Middle frontal gyrus (tissue), 1 donor: ENCODE measurements at regions not wholly inside any gene's neighbourhood (a gene's known extent, or its start where the extent isn't known, plus 50 kb on each side); places are given as distances from the start of the nearest gene placed in this dataset.

Experiments
- DNase-seq: peaks from one replicate; pipeline ENCODE4 v3.0.0-alpha.2; 2015; ENCODE audit warnings: low spot score; ENCODE audit errors: extremely low spot score

DNA sequence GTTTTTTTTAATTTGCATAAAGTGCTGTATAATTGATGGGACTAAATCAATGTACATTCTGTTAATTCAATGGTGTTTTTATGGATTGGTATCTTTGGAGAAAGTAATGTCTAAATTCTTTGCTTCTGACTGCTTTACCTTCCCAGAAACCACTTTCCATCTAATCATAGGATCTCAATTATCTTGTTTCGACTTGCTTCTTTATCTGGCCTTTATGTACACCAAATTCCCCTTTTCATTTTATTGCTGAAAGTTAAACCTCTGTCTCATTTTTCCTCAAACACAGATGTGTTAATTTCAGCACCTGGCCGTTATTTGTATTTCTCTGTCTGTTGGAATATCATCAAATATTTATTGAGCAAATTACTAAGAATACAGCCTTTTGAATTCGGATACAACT is 287.3 kb upstream of the GBE1 start:
- no peak for DNase-seq

DNA sequence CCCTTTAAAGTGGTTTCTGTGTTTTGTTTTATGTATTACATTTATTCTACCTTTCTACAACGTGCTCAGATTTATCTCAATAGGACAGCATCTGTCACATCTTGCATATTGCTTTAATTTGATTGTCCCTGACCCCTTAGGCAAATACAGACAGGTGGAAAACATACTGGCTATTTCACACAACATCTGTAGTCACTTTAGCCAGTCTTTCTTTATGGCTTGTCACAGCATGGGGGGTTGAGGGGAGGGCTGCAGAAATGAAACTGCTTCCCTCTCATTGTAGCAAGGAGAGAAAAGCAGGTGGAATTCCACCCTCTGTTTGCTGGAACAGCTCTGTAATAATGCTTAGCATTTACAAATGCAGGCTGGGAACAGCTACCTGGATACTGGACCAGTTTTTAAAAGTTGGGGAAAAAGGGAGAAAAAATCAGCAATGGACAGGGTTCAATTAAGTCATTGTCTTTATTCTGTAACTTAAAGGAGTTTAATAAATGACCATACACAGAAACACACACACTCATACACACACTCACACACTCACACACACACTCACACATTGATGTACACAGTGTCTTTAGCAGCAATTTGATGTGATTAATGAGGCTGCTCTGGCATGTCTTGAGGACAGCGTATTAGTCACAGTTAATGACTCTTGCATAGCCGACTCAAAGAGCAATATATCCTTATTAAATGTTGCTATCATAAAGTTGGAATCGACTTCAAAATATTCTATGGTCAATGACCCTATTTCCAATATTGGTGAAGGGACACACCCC is 283.7 kb upstream of the GBE1 start:
- no peak for DNase-seq

DNA sequence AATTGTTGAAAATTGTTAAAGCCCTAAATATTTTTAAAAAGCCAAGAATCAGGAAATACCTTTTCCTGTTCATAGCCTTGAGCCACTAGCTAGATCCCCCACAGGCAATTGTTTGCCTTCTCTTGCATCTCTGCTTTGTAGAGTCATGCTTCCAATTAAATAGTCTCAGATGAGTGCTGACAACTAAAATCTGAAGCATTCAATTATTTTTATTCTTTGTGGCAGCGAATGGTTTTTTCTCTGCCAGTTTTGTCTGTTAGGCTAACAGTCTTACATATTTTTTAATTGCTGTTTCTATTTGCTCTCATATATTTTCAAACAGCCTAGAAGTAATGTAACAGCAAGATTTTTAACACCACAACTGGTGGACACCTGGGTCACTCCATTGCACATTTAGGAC is 277.1 kb upstream of the GBE1 start:
- DNase-seq: no peak

DNA sequence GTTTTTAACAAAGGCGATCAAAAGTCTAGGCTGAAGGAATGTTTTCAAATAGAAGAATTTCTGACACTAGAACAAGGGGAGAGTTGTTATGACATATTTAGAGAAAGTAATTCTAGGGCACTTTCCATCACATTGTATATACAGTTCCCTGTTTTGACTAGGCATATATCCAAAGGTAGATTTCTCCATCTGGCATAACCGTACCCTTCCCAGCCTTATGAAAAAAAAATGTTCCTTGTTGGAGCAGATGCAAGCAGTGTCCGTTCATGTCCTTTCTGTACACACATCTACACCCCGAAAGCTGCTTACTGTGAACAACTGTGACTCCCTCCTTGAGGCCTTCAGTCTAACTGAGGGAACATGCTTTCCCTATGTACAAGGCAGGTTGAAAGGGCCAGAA is 271.7 kb upstream of the GBE1 start:
- DNase-seq: no peak

DNA sequence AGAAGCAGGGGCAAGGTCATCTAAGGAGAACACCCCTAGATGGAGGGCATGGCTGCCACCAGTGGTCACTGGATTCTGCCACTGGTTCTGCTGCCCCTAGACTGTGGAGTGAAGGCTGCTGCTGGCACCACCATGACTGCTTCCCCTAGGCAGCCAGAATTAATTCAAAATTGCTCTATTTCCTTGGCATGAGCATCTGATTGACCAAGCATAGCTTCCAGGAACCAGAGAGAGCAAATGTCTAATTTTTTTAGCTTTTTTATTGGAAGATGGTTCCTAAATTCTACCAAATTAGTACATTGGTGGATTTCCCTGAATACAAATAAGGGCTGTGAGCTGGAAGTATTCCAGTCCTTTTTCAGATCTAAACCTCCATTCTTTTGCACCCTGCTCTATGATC is 270.2 kb upstream of the GBE1 start:
- no peak for DNase-seq

DNA sequence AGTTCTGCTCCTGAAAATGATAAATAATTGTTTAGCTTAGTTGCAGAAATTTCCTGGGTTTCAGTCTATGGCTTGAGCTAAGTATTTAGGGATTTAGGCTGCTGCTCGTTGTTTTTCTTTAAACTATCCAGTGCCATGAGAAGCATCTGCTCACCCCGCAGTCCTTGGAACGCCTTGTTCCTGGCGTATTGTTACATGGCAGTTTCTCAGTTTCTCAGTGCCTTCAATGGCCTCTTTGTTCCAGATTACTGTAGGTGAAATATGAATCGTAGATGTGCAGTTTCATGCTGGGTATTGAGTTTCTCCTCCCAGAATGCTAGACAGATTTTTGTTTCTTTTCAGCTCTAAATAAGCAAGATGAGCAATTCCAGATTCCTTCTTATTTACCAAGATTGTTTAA is 269.5 kb upstream of the GBE1 start:
- DNase-seq: no peak

DNA sequence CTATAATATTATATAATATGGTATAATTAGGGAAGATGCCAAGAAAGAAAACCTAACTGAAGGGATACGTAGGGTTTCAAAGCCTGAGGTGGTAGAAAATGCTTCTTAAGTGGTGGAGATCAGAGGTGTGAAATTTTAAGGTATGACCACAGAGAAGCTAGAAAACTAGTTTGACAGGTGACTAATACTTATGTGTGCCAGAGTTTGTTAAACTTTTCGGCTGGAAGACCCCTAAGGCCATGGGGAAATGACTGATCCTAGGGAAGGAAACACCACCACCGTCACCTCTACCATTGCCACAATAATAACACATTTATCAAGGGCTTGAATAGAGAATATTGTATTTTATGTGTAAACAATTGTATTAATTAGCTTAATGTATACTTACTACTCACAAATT is 261.4 kb upstream of the GBE1 start:
- no peak for DNase-seq

DNA sequence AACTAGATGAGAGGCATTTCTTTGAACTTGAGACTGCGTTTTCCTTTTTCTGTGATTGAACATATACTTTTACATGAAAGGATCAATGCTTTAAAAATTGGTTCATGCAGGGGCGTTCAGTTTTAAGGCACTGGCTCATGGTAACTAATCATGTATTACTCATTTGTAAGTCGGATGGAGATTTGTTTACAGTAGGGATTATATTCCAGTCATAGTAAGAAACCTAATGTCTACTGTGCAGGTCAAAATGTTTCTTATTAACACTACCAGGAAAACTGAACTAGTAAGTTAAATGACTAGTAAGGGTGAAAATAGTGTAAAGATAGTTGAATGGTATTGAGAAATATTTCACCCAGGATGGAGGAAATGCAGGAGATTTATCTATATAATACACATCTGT is 258.8 kb upstream of the GBE1 start:
- DNase-seq: no peak

DNA sequence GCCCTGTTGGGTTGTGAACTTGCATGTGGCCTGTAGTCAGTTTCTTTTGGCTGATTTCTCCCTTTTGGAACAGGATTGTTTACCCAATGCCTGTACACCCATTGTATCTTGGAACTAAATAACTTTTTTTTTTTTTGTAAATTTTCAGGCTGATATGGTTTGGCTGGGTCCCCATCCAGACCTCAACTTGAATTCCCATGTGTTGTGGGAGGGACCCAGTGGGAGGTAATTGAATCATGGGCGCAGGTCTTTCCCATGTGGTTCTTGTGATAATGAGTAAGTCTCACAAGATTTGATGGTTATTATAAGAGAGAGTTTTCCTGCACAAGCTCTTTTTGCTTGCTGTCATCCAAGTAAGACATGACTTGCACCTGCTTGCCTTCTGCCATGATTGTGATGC is 253.8 kb upstream of the GBE1 start:
- no peak for DNase-seq

DNA sequence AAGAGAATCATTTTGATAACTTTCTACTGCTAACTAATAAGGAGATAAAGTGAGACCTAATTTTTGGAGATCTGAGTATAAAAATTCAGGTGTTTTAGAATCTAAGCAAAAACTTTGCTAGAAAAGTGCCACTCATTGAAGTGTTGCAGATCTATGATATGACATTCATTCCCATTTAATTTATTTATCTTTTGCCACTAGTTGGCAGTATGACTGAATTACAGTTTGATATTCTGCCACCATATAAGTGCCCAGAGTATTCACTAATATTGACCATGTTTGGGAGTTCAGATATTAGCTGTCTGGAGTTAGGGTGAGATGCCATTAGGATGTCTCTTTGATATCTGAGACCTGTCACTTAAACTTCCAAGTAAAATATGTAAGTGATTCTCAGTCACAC is 251.3 kb upstream of the GBE1 start:
- DNase-seq: no peak

DNA sequence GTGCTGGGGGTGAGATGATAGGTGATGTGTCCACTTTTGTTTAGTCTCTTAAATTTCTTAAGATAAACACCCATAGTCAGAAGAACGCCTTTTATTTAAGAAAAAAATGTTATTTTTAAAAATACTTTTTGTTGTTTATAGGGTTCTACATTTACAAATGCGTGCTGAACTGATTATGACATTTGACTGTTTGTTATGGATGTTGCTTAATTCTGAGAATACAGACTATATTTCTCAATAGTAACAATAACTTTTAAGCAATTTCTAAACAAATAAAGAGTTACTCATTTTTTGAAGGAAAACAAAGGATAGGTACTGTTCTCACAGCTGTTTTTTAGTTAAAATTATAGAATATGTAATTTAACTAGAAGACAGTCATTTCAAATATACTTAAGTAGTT is 249.9 kb upstream of the GBE1 start:
- no peak for DNase-seq

DNA sequence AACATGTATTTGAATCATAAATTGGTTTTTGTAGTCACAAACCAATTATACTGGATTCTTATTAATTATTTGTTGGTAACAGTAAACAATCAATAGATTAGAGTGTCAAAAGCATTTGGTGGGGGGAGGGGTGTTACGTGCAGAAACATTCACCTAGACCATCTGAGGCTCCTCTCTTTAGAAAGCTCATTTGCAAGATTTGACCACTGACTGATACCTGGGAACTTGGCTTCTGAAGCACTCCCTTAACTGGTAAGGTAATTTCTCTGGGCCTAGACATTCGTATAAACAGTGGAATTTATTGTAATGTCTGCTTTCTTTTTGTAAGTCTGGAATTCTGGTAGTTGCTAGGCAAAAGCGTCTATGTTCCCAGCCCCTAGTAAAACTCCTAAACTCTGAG is 243.8 kb upstream of the GBE1 start:
- DNase-seq: no peak

DNA sequence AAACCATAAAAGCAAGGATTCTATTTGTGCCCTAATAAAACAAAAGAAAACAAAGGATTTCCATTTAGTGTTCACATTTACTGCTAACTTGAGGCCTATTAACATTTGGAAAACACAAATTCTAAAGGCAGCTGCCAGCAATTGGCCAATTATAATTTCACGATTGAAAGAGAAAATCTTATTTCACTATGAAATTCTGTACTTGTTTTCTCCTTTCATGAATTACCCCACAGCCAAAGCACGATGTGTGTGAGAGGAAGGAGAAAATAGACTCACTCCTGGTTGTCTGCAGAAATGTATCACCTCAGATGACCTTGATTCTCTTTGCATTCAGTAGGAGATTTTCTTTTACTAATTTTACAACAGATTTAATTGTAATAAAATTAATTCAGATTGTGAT is 242.8 kb upstream of the GBE1 start:
- DNase-seq: no peak

DNA sequence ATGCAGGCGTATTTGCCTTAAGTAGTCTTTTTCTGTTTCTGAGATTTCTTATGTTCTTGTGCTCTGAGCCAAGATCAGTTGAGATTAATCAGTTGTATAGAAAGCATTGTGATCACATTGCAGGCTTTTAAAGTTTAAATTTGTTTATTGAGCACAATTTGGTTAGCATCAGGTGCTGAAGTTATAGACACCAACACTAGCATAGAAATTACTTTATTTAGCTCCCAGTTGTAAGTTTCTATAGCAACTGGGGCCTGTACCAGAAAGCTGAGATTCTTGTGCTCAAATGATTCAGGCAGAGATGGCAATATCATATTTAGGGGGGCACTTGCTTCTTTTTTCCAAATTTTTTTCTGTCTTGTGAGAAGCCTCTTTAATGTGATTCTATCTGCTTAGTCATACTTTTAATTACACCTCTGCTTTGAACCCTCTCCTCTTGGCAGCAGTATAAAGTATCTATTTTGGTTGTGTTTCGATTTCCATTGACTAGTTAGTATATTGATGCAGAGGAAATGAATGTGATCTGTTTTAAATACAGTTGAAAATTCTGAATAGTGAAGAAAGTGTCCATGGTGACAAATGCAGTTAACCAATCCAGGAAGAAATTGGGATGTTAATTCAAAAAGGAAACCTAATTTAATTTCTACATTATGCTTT is 241.7 kb upstream of the GBE1 start:
- no peak for DNase-seq

DNA sequence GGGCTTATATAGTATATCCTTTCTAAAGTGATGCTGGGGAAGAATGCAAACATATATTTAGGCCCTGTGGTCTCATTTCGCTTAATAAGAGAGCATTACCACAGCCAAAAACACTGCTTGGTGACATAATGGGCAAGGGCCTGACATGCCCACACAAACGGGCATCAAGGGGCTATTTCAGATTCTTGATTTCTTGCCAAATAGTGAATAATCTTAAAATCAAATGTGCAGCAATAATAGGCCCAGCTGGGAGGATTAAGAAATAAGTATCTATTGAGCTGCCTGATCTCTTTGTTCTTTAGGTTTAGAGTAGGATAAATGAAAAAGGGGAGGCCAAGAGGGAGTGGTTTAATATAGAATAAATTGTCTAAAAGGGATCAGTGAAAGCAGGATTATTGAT is 241.0 kb upstream of the GBE1 start:
- no peak for DNase-seq

DNA sequence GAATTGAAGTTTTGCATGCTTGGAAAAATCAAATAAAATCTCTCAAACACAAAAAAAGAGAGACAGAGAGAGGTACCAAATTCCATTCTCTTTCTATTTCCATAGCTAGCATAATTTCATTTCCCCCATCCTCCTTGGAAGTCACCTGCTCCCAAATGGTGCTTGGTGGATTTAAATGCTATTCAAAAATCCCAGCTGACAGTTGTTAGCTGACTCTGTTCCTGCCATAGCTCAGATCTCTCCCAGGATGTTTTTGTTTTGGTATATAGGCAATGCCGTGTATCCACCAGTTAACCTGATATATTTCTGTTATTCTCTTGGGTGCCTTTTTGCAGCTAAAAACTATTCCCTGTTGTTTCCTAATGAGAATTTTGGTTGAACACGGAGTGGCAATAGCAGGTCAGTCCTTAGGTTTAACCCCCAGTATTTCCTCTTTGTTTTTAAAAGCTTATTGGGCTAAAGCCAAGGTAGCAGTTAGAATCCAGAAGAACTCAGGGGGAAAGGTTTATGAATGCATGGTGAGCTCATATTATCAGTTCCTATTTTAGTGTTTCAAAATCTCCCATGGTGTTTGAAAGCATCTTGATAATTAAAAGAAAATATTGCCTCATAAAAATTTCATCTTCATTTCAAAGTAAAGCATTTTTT is 240.0 kb upstream of the GBE1 start:
- no peak for DNase-seq

DNA sequence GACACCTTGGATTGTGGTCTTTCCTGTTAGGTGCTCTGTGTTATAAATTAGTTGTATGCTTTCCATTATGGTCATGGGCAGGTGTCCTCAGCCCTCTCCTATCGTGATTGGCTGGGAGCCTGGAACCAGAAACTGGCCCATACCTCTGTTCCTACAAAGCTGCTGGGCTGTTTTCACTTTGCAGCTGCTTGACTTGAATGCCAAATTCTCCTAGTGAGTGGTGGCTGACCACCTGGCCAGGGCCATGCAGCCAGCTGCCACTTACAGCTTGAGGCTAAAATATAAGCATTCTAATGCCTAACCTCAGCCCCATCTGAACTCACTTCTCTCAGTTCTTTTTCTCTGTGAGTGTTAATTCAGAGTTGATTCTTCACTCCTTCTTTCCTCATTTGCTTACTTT is 239.3 kb upstream of the GBE1 start:
- no peak for DNase-seq

DNA sequence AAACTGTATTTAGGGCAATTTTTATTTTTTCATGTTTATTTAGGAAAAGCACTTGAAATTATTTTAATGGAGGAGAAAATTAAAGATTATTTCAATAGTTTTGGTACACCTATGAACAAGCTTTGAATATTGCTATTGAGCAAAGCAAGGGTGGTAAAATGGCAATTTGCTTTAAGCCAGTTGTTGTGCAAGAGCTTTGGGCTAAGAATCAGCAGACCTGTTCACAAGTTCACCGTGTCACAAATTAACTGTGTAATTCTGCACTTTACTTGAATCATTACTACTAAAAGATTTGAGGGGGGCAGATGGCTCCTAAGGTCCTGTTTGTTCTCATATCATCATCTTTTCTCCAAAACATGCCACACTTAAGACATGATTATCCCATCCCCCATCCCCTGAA is 238.9 kb upstream of the GBE1 start:
- no peak for DNase-seq

DNA sequence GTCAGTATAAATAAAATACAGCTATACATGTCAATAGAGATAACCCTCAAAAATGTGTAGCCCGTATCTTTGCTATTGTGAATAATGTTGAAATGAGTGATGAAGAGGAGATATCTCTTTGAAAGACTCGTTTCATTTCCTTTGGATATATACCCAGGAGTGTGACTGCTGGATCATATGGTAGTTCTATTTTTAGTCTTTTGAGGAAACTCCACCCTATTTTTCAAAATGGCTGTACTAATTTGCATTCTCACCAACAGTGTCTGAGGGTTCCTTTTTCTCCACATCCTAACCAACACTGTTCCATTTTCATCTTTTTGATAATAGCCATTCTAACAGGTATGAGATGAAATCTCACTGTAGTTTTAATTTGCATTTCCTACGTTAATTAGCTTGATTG is 237.5 kb upstream of the GBE1 start:
- DNase-seq: no peak

DNA sequence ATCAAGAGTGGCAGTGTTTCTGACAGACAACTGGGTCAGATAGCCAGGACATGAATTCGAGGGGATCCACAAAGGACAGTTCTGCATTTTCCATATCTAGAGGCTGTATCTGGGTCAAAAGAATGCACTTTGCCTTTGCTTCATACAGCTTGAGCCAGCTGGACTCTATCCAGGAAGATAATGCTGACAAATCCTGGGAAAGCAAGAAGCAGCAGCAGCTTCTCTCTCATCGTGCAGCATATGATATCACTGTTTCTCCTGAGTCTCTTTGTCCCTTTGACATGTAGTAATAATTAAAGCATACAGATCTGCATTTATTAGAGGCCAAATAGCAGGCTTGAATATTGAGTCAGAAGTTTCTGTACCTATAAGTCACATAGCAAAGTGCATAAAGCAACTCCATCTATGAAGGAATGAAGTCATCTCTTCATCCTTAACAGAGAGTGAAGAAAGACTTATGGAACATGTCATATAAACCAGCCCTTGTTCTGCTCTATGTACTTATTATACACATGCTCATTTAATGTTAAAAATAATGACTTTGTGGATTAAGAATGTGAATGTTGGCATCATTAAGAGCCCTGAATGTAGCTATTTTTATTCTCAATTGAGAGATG is 236.8 kb upstream of the GBE1 start:
- DNase-seq: no peak

DNA sequence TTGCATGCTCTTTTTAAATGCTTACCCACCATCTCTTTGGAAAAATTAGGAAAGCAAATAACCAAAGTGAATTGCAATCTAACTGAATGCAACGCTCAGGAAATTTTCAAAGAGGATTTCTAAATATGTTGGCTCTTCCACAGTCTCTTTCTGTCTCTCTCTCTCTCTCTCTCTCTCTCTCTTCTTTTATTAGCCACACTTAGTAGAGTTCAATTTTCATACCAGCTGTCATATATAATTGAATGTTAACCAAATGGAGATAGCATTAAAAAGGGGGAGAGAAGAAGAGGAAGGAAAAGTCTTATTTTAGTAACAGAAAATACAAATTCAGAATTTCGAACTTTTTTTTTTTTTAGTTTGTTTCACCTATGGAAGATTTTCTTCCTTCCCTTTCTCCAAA is 235.9 kb upstream of the GBE1 start:
- no peak for DNase-seq

DNA sequence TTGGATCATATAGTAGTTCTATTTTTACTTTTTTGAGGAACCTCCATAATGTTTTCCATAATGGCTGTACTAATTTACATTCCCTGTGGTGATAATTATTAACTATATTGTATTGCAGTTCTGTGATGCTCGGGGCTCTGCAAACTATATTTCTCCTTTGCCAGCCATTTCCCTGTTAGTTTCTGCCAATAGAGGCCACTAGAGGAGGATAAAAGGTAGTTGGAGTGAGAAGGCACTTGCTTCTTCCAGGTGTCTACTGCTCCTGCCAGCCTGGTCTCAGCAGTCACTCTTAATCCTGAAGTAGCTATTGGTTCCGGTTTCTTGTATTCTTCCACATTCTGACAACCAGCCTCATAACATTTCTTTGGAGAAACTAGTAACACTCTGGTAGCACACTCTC is 233.9 kb upstream of the GBE1 start:
- DNase-seq: no peak
